HG03196 (cell line): ENCODE measurements at regions not wholly inside any gene's neighbourhood (a gene's known extent, or its start where the extent isn't known, plus 50 kb on each side); places are given as distances from the start of the nearest gene placed in this dataset.
"Not testable (repeated sequence)": the region's sequence is repeated elsewhere in the genome, so short reads cannot be mapped to it uniquely, and the experiment has no call there.

Experiments used
- ATAC-seq: cut with Tn5 transposase; IDR thresholded peaks from one replicate; pipeline ENCODE4 v1.9.1; 2021; ENCODE audit not compliant: unreplicated experiment

- no peak for ATAC-seq
Observed at GRCh38 chr12:61536117-61536516, 724.1 kb upstream of the USP15 start.

DNA sequence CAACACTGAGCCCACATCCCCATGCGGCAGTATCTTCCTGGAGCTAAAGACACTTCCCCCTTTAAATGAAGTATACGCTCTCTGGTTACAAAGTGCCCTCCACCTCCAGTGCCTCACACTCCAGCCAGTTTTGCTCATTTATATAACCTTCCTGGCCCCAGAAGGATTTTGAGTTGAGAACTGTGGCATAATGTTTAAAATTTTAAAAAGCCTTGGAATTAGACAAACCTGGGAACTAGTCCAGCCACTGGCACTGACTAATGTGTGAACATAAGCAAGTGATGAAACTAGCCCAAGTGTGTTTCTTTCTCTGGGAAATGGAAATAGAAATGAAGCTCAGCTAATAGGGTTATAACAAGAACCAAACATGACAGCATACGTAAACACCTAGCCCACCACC, 723.7 kb upstream of the USP15 start:
- no peak for ATAC-seq

DNA sequence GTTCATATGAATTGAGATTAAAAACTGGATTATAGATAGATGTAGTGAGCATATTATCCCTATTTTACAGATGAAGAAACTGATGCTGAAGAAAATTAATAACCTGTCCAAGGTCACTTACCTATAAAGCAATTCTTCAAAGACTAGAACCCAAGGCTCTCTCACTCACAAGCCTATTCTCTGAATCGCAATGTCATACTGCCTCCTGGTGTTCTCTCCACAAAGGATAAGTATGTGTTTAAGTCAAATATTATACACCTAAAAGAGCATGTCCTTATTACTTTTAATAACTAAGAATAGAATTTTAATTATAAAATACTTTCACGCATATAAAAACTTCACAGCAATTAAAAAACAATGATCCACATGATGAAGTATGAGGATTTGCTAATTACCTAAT, 721.3 kb upstream of the USP15 start:
- no peak for ATAC-seq

- no peak for ATAC-seq
Observed at GRCh38 chr12:61542551-61542950, 717.7 kb upstream of the USP15 start.

DNA sequence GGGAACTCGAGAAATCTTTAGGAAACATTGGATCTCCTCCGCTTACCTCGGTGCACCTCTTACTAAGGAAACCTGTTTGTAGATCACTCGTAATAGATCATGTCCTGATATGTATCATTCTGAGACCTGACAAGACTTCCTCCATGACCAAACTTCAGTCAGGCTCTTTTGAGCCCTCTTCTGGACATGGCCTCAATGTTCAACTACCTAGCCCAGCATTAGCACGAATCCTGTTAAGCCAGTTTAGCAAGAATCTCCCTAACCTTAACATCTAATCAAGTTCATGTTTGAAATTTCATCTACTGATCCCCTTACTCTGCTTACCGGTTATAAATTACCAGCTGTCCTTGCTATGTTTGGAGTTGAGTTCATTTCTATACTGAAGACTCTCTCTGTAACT, 713.9 kb upstream of the USP15 start:
- no peak for ATAC-seq

DNA sequence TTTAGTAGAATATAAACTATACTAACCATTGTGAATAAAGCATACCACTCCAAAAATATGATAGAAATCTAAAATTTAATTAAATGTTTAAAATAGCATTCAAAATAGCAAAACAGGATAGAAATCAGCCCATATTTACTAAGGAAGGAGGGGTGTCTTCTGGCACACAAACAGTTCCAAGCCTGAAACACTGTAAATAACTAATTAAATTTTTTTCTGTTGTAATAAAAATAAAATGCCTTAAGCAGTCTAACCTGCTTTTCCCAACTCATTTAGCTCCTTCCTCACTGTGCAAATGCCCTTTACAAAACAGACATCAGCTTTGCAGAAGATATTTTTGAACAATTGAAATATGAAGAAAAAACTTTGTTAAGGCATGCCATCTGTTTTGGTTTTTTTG, 707.1 kb upstream of the USP15 start:
- ATAC-seq = no peak

DNA sequence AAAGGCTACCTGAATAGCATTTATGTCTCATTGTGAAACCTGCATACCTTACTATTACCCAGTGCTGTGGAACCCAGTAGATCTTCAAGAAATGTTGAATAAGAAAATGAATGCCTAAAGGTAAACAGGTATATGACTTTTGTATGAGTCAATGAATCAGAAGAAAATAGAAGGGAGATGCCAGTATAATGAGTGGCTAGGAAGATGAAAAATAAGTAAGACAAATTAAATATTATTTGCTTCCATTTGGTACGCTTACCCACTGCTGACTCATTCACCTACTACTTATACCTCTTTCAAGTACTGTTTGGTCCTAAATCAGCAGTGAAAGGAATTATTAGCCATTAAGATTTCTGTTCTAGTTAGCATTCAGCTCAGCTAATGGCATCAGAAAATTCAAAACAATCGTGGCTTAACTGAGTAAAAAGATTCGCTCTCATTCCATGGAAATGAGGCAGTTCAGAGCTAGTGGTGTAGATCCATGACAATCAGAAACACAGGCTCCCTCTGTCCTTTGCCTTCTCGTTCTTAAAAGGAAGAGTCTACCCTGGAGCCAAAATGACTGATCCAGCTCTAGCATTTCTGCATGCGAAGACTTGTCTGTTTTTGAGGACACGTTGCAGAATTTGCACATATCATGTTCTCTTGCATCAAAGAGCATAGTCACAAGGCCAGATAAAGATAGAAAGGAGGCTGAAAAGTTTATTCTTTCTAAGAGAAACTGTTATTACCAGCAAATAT, 705.8 kb upstream of the USP15 start:
- no peak for ATAC-seq

- no peak for ATAC-seq
Observed at GRCh38 chr12:61563665-61564450, 696.3 kb upstream of the USP15 start.

DNA sequence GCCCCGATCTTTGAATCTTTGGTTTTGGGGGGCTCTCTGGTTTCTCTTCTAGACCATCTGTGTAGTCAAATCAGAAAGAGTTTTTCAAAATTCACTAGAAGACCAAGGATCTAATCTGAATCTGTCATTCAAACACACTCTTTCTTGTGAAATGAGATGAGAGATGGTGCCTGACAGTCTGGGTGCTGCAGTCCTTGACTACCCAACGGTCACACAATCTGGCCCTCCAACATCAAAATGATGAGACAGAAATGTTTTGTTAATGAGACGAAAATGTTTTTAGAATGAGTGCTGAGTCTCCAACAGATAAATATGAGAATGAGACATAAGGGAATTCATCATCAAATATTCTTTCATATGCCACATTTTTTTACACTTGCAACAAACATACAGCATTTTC, 695.7 kb upstream of the USP15 start:
- ATAC-seq = no peak

- no peak for ATAC-seq
Observed at GRCh38 chr12:61566183-61566582, 694.0 kb upstream of the USP15 start.

GRCh38 chr12:61574339-61574738, 685.9 kb upstream of the USP15 start:
- no peak for ATAC-seq

GRCh38 chr12:61584943-61585342, 675.3 kb upstream of the USP15 start:
- ATAC-seq = no peak

DNA sequence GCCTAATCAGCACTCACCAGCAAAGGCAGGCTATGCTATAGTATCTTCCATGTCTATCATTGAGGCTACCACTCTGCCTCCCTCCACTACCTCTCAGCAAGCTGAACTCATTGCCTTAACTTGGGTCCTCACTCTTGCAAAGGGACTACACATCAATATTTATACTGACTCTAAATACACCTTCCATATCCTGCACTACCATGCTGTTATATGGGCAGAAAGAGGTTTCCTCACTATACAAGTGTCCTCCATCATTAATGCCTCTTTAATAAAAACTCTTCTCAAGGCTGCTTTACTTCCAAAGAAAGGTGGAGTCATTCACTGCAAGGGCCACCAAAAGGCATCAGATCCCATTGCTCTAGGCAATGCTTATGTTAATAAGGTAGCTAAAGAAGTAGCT, 669.3 kb upstream of the USP15 start:
- not testable (repeated sequence) for ATAC-seq

GRCh38 chr12:61610143-61610542, 650.1 kb upstream of the USP15 start:
- ATAC-seq = no peak

DNA sequence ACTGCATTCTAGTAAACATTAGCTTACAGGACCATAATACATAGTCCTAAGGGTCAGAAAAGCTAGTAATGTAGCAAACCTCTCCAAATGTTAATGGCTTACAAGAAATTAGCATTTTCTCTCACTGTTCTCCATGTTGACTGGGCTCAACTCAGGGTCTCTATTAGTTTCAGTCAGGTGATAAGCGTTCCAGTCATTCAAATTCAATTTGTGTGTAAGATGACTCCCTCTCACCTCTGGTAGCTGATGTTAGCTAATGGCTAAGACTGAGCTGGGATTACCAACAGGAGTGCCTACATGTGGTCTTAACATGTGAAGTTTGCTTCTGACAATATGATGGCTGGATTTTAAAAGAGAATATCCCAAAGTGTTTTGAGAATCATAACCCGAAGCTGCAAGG, 630.5 kb upstream of the USP15 start:
- ATAC-seq = no peak

DNA sequence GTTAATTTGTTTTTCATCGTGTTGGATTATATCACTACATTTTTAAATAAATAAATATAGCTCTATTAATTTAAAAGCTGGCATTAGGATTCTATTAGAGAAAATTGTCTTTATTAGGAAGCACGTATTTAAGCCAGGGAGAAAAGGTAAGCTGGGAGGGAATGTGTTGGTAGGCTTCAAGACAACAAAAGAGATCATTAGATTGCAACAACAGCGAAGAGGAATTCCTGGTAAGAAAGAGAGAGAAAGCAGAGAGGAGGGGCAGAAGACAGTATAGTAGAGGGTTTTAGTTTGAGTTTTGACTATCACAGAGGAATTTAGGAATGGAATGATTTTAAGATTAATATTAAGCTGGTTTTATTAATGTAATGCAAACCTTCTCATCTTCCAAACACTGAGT, 613.6 kb upstream of the USP15 start:
- ATAC-seq = no peak

DNA sequence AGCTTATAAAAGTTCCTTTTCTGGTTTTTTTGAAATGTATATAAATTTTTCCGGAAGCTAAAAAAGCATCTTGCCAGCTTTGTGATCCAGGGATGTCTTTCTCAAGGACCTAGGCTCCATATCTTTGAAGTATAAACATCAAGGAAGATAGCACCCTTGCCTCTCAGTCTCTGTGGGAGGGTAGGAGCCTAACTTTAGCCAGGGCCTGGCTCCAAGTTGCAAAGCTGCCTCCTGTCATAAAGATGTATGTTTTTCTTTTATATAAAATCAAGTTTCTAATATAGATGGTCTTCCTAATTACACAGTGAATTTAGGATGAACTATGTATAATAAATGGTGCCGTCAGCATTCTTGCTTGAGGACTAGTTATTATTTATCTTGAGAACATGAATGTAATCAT, 612.6 kb upstream of the USP15 start:
- no peak for ATAC-seq

- no peak for ATAC-seq
Observed at GRCh38 chr12:61652265-61652664, 607.9 kb upstream of the USP15 start.

GRCh38 chr12:61654698-61655097, 605.5 kb upstream of the USP15 start:
- ATAC-seq = no peak

DNA sequence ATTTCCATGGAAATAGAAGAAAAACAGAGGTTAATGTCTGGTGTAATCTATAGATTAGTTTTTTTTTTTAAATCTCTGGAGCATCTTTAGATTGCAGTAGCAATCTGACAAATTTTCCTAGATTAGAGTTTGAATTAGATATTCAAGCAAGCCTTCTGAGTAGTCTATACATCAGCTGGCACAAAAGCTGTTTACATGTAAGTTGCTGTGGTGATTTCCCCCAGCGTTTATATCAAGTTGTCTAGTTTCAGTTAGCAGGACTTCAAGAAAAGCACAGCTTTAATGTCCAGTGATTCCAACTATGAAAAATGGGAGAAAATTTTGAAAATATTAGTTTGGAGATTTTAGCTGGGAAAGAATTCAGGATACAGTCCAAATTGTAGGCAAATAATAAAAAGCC, 605.0 kb upstream of the USP15 start:
- ATAC-seq = no peak

- no peak for ATAC-seq
Observed at GRCh38 chr12:61667676-61668075, 592.5 kb upstream of the USP15 start.

GRCh38 chr12:61676520-61676919, 583.7 kb upstream of the USP15 start:
- no peak for ATAC-seq

DNA sequence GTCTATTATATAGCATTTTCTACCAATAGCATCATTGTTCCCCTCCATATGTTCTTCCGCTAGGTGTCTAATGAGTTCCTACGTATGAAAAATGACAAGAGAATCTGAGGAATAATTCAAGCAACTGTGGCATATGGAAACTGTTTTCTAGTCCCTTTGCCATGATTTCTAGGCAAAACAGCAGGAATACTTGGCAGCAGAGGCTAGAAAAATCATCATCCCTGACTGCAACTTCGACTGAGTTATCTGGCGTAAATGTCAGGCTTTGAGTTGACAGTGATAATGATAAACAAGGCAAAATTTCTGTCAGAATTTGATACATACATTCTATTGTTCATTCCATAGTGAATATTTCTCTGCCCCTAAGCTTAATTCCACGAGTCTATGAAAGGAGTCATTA, 572.8 kb upstream of the USP15 start:
- no peak for ATAC-seq
